ENCODE measurements at regions not wholly inside any gene's neighbourhood (a gene's known extent, or its start where the extent isn't known, plus 50 kb on each side); places are given as distances from the start of the nearest gene placed in this dataset.

- no peak for DNase-seq (ENCODE audit: low read depth)
- no peak for TF ChIP-seq CTCF (conservative IDR thresholded peaks at IDR 0.05; ENCODE audit: low read length)
- H3K4me3 ChIP-seq (ENCODE audit: low read length) = no peak overlapping the region
These were observed 100.2 kb upstream of the NAALADL2 start for GRCh38 chr3:174758943-174759342.

GRCh38 chr3:174767406-174767805, 91.7 kb upstream of the NAALADL2 start:
- no peak overlapping the region for H3K4me3 ChIP-seq (ENCODE audit: low read length)
- TF ChIP-seq CTCF (conservative IDR thresholded peaks at IDR 0.05; ENCODE audit: low read length) = no peak
- no peak for DNase-seq (ENCODE audit: low read depth)

GRCh38 chr3:174767853-174768382, 91.2 kb upstream of the NAALADL2 start:
- DNase-seq (ENCODE audit: low read depth) = no peak
- no peak for TF ChIP-seq CTCF (conservative IDR thresholded peaks at IDR 0.05; ENCODE audit: low read length)
- no peak overlapping the region for H3K4me3 ChIP-seq (ENCODE audit: low read length)

- TF ChIP-seq CTCF (conservative IDR thresholded peaks at IDR 0.05; ENCODE audit: low read length) = no peak
- no peak for DNase-seq (ENCODE audit: low read depth)
- no peak overlapping the region for H3K4me3 ChIP-seq (ENCODE audit: low read length)
These were observed 90.0 kb upstream of the NAALADL2 start for GRCh38 chr3:174769171-174769570.

- no peak for DNase-seq (ENCODE audit: low read depth)
- no peak for TF ChIP-seq CTCF (conservative IDR thresholded peaks at IDR 0.05; ENCODE audit: low read length)
- H3K4me3 ChIP-seq (ENCODE audit: low read length) = no peak overlapping the region
These were observed 83.5 kb upstream of the NAALADL2 start for GRCh38 chr3:174775603-174776002.

- no peak overlapping the region for H3K4me3 ChIP-seq (ENCODE audit: low read length)
- no peak for TF ChIP-seq CTCF (conservative IDR thresholded peaks at IDR 0.05; ENCODE audit: low read length)
- no peak for DNase-seq (ENCODE audit: low read depth)
These were observed 83.0 kb upstream of the NAALADL2 start for GRCh38 chr3:174776123-174776522.

- H3K4me3 ChIP-seq (ENCODE audit: low read length) = no peak overlapping the region
- DNase-seq (ENCODE audit: low read depth) = no peak
- no peak for TF ChIP-seq CTCF (conservative IDR thresholded peaks at IDR 0.05; ENCODE audit: low read length)
These were observed 82.5 kb upstream of the NAALADL2 start for GRCh38 chr3:174776636-174777035.
